Superior temporal gyrus (tissue), 1 donor: ENCODE measurements at regions not wholly inside any gene's neighbourhood (a gene's known extent, or its start where the extent isn't known, plus 50 kb on each side); places are given as distances from the start of the nearest gene placed in this dataset.
"Not testable (repeated sequence)": the region's sequence is repeated elsewhere in the genome, so short reads cannot be mapped to it uniquely, and the experiment has no call there.

Experiments used
- DNase-seq: peaks from one replicate; pipeline ENCODE4 v3.0.0-alpha.2; 2016; ENCODE audit errors: extremely low spot score

DNA sequence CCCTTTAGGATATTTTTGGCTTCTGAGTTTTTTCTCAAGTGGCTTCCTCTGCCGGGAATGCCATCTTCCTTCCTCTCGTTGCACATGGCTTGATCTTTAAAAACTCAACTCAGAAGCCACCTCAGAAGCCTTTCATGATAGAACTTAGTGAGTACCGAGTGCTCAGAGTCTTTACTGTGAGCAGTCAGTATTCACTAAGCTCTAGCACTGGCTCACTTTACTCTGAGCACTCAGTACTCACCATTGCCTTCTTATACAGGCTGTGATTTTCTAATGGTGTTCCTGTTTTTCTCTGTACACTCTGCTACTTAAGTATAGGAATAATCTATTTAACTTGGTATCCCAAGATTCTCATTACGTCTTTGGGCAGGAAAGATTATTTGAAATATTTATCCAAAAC is 116.2 kb downstream of the PFDN4 start:
- DNase-seq = no peak

DNA sequence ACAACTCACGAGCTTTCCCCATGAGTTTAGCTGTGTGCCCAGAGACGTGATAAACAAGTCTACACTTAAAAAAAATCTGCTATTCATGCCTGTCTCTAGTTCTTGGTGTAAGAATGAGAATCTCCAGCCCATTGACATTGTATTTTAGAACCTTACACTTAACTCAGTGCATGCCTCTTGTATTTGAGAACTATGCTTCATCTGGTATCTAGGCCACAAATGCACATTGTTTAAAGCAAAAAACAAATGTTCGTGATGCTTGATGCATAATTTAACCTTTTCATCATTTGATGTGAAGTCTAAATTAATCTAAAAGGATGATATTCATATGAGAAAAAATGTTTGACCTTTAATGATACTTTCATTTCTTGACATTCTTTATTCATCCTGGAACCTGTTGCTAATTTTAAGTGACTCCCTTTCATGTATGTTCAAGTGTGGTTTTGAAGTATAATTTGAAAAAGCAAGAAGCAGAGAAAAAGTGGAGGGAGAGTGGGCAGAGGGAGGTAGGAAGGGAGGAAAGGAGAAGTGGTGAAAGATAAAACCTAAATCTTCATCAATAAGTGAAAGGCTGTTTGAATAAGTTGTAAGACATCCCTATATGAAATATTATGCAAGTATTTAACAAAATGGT is 116.9 kb downstream of the PFDN4 start:
- DNase-seq = no peak

DNA sequence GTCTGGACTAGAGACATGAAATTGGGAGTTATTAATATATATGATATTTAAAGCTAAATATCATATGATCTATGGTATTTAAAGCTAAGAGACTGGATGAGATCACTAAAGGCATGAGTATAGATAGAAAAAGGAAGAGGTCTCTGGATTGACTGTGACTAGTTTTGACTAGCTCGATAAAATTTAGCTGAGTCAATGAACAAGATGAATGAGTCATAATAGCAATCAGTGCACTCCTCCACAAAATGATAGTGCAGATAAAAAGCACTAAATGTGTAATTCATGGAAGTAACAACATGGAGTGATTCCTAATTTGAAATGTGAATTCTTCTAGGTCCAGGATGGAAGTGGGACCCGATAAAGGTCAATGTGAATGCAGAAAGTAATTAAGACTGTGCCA is 127.4 kb downstream of the PFDN4 start:
- DNase-seq = no peak

DNA sequence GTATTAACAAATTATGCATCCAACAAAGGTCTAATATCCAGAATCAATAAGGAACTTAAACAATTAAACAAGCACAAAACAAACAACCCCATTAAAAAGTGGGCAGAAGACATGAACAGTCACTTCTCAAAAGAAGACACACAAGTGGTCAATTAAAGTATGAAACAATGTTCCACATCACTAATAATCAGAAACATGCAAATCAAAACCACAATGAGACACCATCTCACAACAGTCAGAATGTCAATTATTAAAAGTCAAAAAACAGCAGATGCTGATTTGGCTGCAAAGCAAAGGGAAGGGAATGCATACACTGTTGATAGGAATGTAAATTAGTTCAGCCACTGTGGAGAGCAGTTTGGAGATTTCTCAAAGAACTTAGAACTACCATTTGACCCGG is 129.3 kb downstream of the PFDN4 start:
- no peak for DNase-seq

DNA sequence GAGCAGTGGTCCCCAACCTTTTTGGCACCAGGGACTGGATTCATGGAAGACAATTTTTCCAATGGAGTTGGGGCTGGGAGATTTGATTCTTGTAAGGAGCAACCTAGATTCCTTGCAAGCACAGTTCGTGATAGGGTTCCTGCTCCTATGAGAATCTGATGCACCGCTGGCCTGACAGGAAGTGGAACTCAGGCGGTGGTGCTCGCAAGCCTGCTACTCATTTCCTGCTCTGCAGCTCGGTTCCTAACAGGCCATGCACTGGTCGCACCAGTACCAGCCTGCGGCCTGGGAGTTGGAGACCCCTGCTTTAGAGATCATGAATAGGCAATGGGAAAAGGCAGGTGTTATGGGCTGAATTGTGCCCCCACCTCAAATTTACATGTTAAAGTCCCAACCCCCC is 131.2 kb downstream of the PFDN4 start:
- DNase-seq = no peak

DNA sequence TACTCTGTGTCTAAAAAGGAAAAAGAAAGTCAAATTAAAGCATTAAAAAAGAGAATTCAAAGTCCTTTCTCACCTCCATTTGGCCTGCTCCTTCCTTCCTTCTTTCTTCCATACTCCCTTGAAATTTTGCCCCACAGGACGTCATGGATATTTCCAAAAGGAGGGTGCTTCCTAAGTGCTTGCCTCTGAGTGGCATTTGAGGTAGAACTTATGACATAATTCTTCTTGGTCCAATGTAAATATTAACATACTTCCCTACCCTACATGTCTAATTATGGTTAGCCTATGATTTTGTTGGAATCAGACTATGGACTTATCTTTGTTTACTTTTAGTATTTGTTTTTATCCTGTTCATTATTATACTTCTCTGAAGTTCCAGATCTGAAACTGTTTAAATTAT is 132.3 kb downstream of the PFDN4 start:
- no peak for DNase-seq

DNA sequence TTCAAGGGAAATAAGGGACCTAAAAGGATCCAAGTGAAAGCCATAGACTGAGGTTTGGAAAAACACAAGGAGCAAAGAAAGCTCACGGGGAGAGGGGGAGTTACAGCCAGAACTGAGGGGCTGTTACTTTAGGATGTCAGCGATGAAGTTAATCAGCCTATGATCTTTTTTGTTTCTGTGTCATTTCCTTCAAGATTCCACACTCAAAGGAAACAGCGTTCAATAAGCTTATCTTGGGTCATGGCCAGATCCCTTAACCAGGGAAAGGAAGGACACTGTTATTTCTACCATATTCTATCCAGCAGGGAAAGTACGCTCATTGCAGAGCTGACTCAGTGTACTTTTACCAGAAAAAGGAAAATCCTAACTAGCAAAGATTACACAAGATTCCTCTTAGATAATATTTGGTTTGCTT is 132.8 kb downstream of the PFDN4 start:
- DNase-seq = no peak

DNA sequence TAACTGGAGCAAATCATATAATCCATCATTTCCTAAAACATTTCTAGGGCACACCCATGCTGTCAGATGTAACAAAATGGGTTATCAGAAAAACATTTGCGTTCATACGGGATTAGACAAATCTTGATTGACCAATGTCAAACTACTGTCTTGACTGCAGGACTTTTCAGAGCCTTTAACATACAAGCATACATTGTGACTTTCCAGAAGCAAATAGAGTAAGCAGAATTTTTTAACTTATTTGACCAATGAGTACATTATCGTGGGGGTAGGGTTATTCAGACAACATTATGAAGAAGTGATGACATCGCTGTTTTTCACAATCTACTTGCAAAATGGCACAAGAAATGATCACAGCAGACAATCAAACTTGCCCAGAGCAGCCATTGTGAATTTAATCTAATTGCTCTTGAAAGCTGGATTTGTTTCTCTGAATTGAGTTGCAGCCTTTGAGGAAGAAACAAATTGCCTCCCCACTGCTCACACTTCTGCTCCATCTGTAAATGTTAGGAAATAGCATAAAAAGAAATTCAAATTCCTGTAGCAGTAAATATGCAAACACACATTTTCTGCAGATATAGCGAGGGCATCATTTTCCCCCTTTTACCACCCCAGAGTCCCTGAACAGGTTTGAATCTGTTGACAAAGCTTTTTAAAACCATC is 133.0 kb upstream of the DOK5 start:
- no peak for DNase-seq

DNA sequence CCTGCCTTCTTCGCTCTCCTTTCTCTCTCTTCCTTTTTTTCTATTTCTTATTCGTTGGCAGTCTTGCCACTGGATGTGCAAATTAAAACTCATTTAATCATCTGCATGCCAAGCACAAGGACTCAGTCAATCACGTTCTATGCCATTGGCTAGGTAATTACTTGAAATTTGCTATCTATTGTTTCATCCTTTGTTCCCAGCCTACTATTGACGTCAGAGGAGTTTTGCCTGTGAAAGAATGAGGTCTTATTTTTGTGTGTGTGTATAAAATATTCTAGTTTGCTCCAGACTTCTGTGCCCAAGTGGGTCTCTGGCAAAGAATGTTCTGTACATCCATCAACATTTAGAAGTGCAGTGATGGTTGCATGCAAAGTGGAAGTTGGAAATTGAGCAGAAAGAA is 132.3 kb upstream of the DOK5 start:
- DNase-seq = no peak

DNA sequence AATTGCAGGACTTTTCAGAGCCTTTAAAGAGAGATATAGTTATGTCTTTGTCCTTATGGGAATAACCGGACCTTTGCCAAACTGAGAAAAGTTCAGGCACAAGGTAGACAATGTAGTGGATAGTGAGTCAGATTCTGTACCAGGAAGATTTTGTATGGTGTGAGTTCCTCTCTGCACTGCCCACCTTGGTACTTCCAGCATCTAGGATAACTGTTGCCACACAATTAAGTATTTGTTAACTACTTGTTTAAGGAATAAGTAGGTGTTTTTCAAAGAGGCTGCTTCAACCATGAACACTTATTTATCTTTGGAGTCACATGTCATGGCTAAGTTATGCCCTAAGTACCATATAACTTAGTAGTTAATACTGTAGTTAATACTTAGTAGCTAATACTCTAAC is 131.8 kb upstream of the DOK5 start:
- no peak for DNase-seq

DNA sequence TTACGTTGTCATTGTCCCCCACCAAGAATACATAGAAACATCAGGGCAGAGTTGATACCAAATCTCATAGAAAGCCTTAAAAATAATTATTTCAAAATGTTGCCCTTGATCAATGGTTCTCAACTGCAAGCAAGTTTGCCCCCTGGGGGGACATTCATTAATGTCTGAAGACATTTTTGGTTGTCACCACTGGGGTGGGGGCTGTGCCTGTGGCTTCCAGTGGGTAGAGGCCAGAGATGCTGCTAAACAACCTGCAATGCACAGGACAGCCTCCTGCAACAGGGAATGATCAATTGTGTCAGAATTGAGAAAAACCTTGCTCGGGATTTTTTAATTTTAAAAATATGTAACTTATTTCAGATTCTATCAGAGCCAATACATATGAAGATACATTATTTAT is 130.6 kb upstream of the DOK5 start:
- no peak for DNase-seq

DNA sequence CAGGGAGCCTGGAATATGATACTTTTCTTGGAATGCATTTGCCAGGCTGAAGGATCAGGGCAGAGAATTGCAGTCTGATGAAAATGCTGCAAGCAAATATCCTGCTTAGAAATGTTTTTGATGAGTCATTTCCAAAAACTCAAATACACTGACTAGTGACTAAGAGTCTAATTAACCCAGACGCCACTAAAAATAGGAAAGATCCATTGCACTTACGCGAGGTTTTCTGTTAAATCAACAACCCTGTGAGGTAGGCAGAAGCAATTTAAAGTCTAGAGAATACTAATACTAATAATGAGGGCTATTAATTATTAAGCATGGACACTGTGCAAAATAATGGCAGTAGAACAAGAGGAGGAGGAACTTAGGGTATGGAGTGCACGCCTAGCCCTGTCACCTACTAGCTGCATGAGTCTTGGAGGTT is 130.1 kb upstream of the DOK5 start:
- no peak for DNase-seq

DNA sequence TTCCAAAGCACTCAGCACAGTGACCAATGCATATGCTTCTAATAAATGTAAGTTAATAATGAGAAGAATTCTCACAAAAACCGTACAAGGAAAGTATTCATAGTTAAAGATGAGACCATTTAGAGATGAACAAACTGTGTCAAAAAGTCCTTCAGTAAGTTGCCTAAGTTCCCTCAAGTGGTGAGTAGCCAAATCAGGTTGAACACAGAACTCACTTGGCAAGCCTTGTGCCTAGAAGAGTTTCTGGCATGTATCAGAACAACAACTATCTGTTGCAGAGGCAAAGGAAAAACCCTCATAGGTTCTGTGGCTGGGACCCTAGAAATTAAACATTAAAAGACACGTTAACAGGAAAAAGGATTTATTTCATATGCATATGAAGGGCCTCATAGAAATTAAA is 129.6 kb upstream of the DOK5 start:
- no peak for DNase-seq

DNA sequence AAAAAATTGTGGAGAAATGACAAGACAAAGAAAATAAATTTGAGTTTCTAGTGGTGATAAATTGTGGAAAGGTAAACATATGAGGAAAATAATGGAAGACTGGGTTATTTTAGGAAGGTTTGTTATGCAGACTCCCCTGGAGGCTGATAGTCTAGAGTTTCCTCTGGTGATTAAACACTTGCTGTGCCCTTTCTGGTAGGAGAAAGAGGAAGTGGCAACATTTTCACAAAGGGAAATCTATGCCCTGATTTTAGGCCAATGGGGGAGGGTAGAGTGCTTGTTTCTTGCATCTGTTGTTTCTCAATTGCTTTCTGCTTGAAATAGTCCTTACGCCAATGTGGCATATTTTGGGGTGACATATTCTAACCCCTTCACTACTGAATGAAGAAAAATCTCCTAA is 129.1 kb upstream of the DOK5 start:
- no peak for DNase-seq

DNA sequence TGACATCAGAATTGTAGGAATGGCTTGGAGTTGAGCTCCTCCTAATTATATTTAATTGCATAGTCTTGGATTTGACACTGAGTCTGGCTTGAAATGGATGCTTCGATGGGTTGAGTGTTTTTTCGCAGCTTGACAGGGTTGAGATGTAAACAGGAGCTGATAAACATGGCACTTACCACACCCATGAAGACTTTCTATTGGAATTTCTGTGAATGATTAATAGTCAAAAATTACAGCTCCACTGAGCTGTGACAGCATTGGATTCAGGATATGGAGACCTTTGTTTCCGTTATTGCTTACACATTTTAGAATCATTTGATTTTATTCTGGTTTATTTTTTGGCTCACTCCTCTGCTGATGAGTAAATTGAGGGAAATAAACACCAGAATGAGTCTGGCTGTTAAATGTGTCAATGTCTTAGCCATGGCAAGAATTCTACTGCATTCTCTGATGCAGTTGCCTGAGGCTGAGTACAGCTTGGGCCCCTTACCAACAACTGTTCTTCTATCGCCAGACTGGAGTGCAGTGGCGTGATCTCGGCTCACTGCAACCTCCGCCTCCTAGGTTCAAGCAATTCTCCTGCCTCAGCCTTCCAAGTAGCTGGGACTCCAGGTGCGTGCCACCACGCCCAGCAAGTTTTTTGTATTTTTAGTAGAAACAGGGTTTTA is 128.1 kb upstream of the DOK5 start:
- no peak for DNase-seq

DNA sequence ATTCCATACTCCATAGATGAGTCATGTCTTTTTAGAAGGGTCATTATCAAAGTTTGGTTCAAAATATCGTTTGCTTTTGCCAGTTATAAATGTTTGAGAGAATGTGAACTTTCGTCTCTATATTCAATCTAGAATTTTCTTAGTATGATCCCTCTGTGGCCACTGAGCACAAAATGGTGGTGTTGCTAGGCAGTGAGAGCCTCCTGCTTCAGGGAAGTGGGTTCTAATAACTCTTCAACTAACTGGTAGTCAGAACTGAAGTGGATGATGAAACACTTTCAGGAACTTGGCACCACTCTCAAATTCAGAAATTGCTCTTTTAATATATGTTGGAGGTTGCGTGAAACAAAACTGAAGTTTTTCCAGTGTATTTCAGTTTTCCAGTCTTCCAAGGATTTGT is 125.0 kb upstream of the DOK5 start:
- DNase-seq = no peak

DNA sequence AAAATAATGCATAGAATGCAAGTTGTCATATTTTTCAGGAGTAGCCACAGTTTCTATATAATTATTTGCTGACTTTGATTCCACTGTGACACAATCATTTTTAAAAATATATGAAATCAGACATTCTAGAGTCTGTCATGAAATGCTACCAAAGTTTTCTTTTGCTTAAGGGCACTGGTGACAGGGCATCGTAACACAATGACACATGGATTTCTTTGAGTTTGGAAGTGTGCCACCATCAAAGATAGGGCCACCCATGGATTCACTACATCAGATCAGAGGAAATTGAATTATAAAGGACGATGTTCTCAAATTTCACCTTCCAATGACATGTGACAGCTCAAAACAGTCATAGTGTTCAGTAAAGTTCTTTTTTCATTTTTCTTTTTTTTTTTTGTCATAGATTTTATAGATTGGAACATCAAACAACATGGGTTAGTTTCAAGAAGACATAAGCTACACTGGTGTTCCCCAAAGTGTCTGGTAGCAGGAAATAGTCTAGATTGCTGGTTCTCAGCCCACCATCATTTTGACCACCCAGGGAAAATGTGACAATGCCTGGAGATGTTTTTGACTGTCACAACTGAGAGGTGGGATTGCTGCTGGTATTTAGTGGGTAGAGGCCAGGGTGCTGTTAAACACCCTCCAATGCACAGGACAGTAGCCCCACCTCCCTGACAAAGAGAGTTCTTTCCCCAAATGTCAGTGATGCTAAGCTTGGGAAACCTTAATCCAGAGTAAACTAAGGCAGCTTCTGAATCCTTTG is 123.8 kb upstream of the DOK5 start:
- DNase-seq = no peak

DNA sequence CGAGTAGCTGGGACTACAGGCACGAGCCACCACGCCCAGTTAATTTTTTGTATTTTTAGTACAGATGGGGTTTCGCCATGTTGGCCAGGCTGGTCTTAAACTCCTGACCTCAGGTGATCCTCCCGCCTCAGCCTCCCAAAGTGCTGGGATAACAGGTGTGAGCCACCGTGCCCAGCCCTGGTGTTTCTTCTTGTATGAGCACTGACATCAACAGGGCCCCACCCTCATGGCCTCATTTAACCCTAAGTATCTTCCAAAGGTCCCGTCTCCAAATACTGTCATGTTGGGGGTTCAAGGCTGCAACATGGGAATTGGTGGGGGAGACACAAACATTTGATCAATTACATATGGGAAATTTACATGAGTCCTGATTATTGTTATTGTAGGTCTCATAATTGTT is 122.9 kb upstream of the DOK5 start:
- not testable (repeated sequence) for DNase-seq

DNA sequence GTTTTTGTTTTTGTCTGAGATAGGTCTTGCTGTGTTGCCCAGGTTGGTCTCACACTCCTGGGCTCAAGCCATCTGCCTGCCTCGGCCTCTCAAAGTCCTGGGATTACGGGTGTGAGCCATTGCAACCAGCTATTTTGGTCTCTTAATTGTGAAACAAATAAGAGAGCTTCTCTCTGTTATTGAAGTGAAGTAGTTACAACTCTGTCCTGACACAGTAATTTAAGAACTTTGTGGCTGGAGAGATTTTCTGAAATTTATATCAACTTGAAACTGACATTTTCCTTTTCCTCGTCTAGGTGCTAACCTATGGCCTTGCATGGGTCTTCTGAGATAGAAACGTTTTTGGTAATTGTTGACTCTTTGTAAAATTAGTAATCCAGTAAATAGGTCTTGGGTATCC is 122.1 kb upstream of the DOK5 start:
- DNase-seq = no peak

DNA sequence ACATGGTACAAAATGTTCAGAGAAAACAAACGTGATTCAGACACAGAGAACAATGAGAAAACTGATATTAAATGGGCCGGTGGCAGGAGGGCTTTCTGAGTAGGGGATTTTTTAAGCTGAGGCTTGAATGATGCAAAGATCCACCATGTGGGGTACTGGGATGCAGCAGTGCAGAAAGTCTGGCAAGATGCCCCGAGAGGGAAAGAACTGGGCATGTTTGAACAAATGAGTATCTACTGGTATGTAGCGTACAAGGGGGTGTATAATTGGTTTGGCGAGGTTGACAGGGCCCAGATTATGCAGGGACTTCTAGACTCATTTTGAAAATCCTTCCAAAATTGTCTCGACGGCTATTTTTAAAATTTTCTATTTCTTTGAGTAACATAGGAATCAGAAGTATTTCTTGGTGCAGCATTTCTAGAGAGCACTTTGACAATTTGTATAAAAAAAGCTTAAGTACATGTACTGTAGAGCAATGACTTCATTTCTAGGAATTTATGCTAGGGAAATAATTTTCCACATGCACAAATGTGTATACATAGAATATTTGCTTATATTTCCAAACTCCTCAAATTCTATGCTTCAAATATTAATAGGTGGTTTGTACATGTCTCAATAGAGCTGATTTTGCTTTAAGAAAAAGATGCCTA is 119.6 kb upstream of the DOK5 start:
- no peak for DNase-seq

DNA sequence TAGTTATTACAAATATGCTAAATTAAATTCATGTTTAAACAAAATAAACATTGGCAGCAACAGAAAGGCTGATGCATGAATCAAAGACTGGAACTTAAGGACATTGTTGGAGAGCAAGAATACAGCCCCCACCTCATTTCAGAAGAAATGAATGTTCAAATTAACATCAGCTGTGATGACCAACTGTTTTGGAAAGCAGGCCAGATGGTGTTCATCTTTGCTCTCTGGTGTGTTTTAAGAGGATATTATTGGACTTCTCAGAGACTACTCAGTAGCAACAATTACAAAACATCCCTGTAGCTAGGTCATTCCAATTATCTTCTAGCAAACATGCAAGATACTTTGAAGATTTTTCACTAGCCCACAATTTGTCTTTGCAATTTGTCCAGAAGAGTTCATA is 118.6 kb upstream of the DOK5 start:
- no peak for DNase-seq

DNA sequence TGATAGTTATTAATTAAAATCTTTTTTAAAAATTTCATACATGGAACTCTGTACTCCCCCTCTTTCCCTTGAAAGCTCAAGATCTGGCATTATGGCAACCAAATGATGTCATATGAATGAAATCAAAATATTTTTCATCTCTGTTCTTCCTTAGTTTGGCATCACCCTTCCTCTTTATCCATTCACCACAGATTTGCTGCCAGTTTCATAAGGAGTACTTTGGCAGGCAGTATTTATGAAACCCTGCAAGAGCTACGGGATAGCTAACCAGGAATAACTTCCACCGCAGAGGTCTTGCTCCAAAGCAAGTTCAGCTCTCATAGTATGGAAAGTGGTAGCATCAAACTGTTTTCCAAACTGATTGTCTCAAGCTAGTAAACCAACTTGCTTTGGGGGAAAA is 113.9 kb upstream of the DOK5 start:
- DNase-seq = no peak
